ENCODE measurements at regions not wholly inside any gene's neighbourhood (a gene's known extent, or its start where the extent isn't known, plus 50 kb on each side); places are given as distances from the start of the nearest gene placed in this dataset.

DNA sequence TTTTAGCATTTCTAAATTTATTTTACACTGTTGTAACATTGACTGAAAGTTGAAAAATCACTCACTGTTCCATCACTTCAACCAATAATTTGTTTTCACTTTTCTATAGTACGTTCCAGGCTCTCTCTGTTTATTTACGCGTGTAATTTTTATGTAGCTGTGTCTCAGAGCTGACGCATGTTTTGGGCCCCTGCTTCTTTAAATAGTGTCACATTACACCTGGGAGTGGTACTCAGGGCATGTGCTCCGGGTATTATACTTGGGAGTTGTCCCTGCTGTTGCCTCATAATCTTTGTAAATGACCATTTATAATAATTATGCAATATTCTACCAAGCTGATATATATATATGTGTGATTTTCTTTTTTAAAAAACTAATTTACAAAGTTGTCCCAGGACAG is 132.8 kb upstream of the CPM start:
- Histone ChIP-seq H3K36me3 (no peaks in the 10 kb centered on the region), H3K27ac (no peak overlapping the region), H3K9me3 (no peaks in the 10 kb centered on the region), H3K4me1 (no peaks in the 10 kb centered on the region), H3K27me3 (no peaks in the 10 kb centered on the region), H3K4me3 (no peak overlapping the region)
- intact Hi-C loops (cut with DNase I), result loop anchor here (5.0 kb wide), 1 partner anchor 193 kb away; no protein-coding TSS in a partner anchor
- DNase-seq (ENCODE audit: low spot score in 2 of 2), result no peak
- TF ChIP-seq, protein P1, sequence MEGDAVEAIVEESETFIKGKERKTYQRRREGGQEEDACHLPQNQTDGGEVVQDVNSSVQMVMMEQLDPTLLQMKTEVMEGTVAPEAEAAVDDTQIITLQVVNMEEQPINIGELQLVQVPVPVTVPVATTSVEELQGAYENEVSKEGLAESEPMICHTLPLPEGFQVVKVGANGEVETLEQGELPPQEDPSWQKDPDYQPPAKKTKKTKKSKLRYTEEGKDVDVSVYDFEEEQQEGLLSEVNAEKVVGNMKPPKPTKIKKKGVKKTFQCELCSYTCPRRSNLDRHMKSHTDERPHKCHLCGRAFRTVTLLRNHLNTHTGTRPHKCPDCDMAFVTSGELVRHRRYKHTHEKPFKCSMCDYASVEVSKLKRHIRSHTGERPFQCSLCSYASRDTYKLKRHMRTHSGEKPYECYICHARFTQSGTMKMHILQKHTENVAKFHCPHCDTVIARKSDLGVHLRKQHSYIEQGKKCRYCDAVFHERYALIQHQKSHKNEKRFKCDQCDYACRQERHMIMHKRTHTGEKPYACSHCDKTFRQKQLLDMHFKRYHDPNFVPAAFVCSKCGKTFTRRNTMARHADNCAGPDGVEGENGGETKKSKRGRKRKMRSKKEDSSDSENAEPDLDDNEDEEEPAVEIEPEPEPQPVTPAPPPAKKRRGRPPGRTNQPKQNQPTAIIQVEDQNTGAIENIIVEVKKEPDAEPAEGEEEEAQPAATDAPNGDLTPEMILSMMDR (IDR thresholded peaks at IDR 0.05), result no peak

- intact Hi-C loops (cut with DNase I), result loop anchor here (5.0 kb wide), 1 partner anchor 194 kb away; no protein-coding TSS in a partner anchor
- H3K4me3 ChIP-seq, result no peak overlapping the region
- no peaks in the 10 kb centered on the region for H3K27me3 ChIP-seq
- H3K27ac ChIP-seq, result no peak overlapping the region
- no peaks in the 10 kb centered on the region for H3K36me3 ChIP-seq
- DNase-seq (ENCODE audit: low spot score in 2 of 2), result no peak
- TF ChIP-seq, protein P1 (IDR thresholded peaks at IDR 0.05), result no peak
- no peaks in the 10 kb centered on the region for H3K4me1 ChIP-seq
- no peaks in the 10 kb centered on the region for H3K9me3 ChIP-seq
Observed at GRCh38 chr12:69066492-69067373, 133.8 kb upstream of the CPM start.

GRCh38 chr12:69067713-69068112 is 134.7 kb upstream of the CPM start:
- intact Hi-C loops (cut with DNase I), result loop anchor here (5.0 kb wide), 1 partner anchor 195 kb away; no protein-coding TSS in a partner anchor
- Histone ChIP-seq H3K9me3 (no peaks in the 10 kb centered on the region), H3K36me3 (no peaks in the 10 kb centered on the region), H3K4me1 (no peaks in the 10 kb centered on the region), H3K27ac (no peak overlapping the region), H3K4me3 (no peak overlapping the region), H3K27me3 (no peaks in the 10 kb centered on the region)
- no peak for DNase-seq (ENCODE audit: low spot score in 2 of 2)
- TF ChIP-seq, protein P1 (IDR thresholded peaks at IDR 0.05), result no peak

DNA sequence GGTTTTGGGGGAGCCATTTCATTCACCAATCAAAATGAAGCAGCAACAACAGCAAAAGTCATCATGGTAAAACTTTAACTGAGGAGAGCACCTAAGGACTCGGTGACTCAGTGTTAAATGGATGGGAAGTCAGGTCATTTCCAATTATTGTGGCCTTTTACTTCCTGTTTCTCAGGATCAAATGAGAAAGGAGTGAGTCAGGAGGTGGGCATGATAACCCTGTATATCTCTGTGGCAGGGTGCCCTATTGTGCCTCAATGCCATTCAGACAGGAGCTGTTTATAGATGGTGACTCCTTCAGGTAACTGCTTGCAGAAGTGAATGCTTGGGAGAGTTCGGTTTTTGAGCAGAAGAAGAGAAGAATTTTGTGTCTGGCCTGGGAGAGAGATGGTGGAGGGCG is 135.5 kb upstream of the CPM start:
- TF ChIP-seq, protein P1 (IDR thresholded peaks at IDR 0.05), result no peak
- H3K27me3 ChIP-seq, result no peaks in the 10 kb centered on the region
- intact Hi-C loops (cut with DNase I), result loop anchor here (5.0 kb wide), 1 partner anchor 196 kb away; no protein-coding TSS in a partner anchor
- no peak overlapping the region for H3K4me3 ChIP-seq
- no peaks in the 10 kb centered on the region for H3K36me3 ChIP-seq
- H3K27ac ChIP-seq, result no peak overlapping the region
- no peaks in the 10 kb centered on the region for H3K4me1 ChIP-seq
- no peaks in the 10 kb centered on the region for H3K9me3 ChIP-seq
- DNase-seq (ENCODE audit: low spot score in 2 of 2), result no peak

DNA sequence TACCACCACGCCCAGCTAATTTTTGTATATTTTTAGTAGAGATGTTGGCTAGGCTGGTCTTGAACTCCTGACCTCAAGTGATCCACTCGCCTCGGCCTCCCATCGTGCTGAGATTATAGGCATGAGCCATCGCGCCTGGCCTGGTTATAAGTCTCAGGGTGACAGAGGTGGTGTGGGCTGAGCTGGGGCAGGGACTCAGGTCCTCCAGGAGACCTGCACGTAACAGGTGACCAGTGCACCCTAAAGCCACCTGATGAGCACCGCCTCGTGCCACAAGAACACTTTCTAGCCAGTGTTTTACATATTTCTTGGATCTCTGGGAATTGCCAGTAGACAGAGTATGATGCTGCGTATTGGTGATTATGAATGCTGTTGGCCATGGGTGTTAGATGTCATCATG is 136.5 kb upstream of the CPM start:
- H3K4me3 ChIP-seq, result no peak overlapping the region
- H3K27ac ChIP-seq, result no peak overlapping the region
- no peaks in the 10 kb centered on the region for H3K36me3 ChIP-seq
- no peaks in the 10 kb centered on the region for H3K9me3 ChIP-seq
- no peak for DNase-seq (ENCODE audit: low spot score in 2 of 2)
- H3K27me3 ChIP-seq, result no peaks in the 10 kb centered on the region
- H3K4me1 ChIP-seq, result no peaks in the 10 kb centered on the region
- intact Hi-C loops (cut with DNase I), result loop anchor here (5.0 kb wide), 1 partner anchor 197 kb away; no protein-coding TSS in a partner anchor
- TF ChIP-seq, protein P1 (IDR thresholded peaks at IDR 0.05), result no peak

Measured in ascending aorta (tissue), 2 donors.